ENCODE measurements at regions not wholly inside any gene's neighbourhood (a gene's known extent, or its start where the extent isn't known, plus 50 kb on each side); places are given as distances from the start of the nearest gene placed in this dataset.

DNA sequence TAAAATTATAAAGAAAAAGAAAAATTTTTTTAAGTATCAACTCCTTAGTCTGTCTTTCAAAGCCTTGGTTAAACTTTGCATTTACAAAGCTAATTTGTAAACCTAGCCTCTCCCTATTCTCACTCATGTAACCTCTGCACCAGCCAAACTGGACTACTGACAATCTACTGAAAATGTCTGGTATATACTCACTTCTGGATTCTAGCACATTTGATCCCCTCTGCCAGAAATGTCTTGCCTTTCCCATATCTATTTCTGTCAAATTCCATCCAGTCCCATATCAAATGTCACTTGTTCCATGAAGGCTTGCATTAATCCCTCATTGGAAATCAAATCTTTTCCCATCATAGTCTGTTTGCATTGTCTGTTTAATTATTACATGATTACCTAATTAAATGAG lies 105.8 kb upstream of the KLHL13 start:
- no peak overlapping the region for H3K4ac ChIP-seq (replicated peaks; ENCODE audit: insufficient read length, low read depth, low read length)
- H2AFZ ChIP-seq (ENCODE audit: low read length) = no peak overlapping the region
- no peak overlapping the region for H3K27ac ChIP-seq (ENCODE audit: low read depth, low read length)
- H2AK5ac ChIP-seq (ENCODE audit: low read depth, low read length) = no peak overlapping the region
- no peak for DNase-seq (ENCODE audit: low read depth in 1 of 2, low spot score in 2 of 2)
- peaks cover 0 to 1% of the 10 kb centered on the region in 2 experiments for H4K20me1 ChIP-seq (replicated peaks in 1 of 2; ENCODE audit: control insufficient read depth in 1 of 2, insufficient read depth in 2 of 2, low read length in 2 of 2)
- no peak overlapping the region for H4K5ac ChIP-seq (ENCODE audit: insufficient read length, low read depth, low read length)
- CTCF ChIA-PET (ENCODE audit: partially characterized antibody) = interaction anchor here (0.6 kb wide), 1 partner anchor 39 kb away, joined by 3 read pairs; no protein-coding TSS in a partner anchor
- no peaks in the 10 kb centered on the region for H3K79me2 ChIP-seq (ENCODE audit: control insufficient read depth in 1 of 2, insufficient read depth in 2 of 2, low read length in 2 of 2)
- no peak overlapping the region for H4K91ac ChIP-seq (replicated peaks; ENCODE audit: insufficient read length, low read length)
- no peak overlapping the region for H2BK12ac ChIP-seq (ENCODE audit: low read depth, low read length)
- POLR2A ChIA-PET (ENCODE audit: partially characterized antibody) = no interaction called here
- H3K18ac ChIP-seq (ENCODE audit: extremely low read depth, low read length) = no peak overlapping the region
- no peak overlapping the region for H3K14ac ChIP-seq (ENCODE audit: insufficient read length)
- no peak overlapping the region for H3K23ac ChIP-seq (ENCODE audit: insufficient read length)
- FAIRE-seq = no peak
- no peak overlapping the region for H3K4me3 ChIP-seq (ENCODE audit: extremely low read depth in 1 of 4, insufficient read depth in 2 of 4, low read depth in 3 of 4, low read length in 4 of 4)
- no peak overlapping the region for H2BK120ac ChIP-seq (replicated peaks; ENCODE audit: low read depth, low read length)
- H3K9me3 ChIP-seq (ENCODE audit: insufficient read depth in 2 of 2, low read depth in 1 of 2, low read length in 1 of 2) = no peaks in the 10 kb centered on the region
- no peak overlapping the region for H3K9ac ChIP-seq (replicated peaks in 1 of 4; ENCODE audit: extremely low read depth in 1 of 4, low read depth in 3 of 4, low read length in 3 of 4)
- H3K56ac ChIP-seq (replicated peaks; ENCODE audit: insufficient read length, low read depth, low read length) = no peak overlapping the region
- TF ChIP-seq KDM4A (IDR thresholded peaks at IDR 0.05; ENCODE audit: low read depth, low read length, severe bottlenecking) (no peak), TAF1 (IDR thresholded peaks at IDR 0.05; ENCODE audit: low read depth, low read length) (no peak), EP300 (IDR thresholded peaks at IDR 0.05; ENCODE audit: borderline replicate concordance in 1 of 2, low read depth in 2 of 2, low read length in 2 of 2) (no peak), SP4 (IDR thresholded peaks at IDR 0.05; ENCODE audit: low read length) (no peak), POLR2A (IDR thresholded peaks at IDR 0.05; ENCODE audit: control extremely low read depth in 1 of 2, low read depth in 2 of 2, low read length in 2 of 2) (no peak), KDM5A (IDR thresholded peaks at IDR 0.05; ENCODE audit: low read length) (no peak), GABPA (IDR thresholded peaks at IDR 0.05; ENCODE audit: borderline replicate concordance, insufficient read depth, low read length) (no peak), CTBP2 (IDR thresholded peaks at IDR 0.05; ENCODE audit: borderline replicate concordance, insufficient read depth, insufficient read length, low read length) (no peak), HDAC2 (IDR thresholded peaks at IDR 0.05; ENCODE audit: borderline replicate concordance in 1 of 2, low read depth in 2 of 2, low read length in 2 of 2) (no peak), RXRA (IDR thresholded peaks at IDR 0.05; ENCODE audit: insufficient read depth, low read depth, low read length) (no peak), MAFK (IDR thresholded peaks at IDR 0.05; ENCODE audit: low read depth, low read length) (no peak), SRF (IDR thresholded peaks at IDR 0.05; ENCODE audit: low read depth, low read length) (no peak), SP1 (IDR thresholded peaks at IDR 0.05; ENCODE audit: low read depth, low read length) (no peak), NRF1 (IDR thresholded peaks at IDR 0.05; ENCODE audit: low read depth, low read length) (no peak), BCL11A (IDR thresholded peaks at IDR 0.05; ENCODE audit: low read depth in 2 of 2, low read length in 2 of 2) (no peak)
- TF ChIP-seq, protein P1, sequence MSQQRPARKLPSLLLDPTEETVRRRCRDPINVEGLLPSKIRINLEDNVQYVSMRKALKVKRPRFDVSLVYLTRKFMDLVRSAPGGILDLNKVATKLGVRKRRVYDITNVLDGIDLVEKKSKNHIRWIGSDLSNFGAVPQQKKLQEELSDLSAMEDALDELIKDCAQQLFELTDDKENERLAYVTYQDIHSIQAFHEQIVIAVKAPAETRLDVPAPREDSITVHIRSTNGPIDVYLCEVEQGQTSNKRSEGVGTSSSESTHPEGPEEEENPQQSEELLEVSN (IDR thresholded peaks at IDR 0.05) = no peak
- 0 out of 2 replicates have a peak, but pooled peaks cover 3% of the 10 kb centered on the region for H3K23me2 ChIP-seq (ENCODE audit: low read depth, low read length)
- H2BK15ac ChIP-seq (ENCODE audit: low read length) = no peak overlapping the region
- no peaks in the 10 kb centered on the region for H3K36me3 ChIP-seq (ENCODE audit: control insufficient read depth in 2 of 4, insufficient read depth in 4 of 4, low read length in 3 of 4)
- no peaks in the 10 kb centered on the region for H3K79me1 ChIP-seq (ENCODE audit: low read depth, low read length)
- no peak overlapping the region for H4K8ac ChIP-seq (ENCODE audit: extremely low read depth, insufficient read depth, low read length)
- peaks cover 0 to 2% (median 0%) of the 10 kb centered on the region in 4 experiments; a peak in 1 of 7 replicates for H3K4me1 ChIP-seq (replicated peaks in 1 of 4; ENCODE audit: control insufficient read depth in 3 of 4, insufficient read depth in 4 of 4, low read length in 3 of 4)
- H3K27me3 ChIP-seq (replicated peaks in 1 of 4; ENCODE audit: control insufficient read depth in 3 of 4, extremely low read depth in 1 of 4, insufficient read depth in 3 of 4, low read length in 3 of 4) = no peaks in the 10 kb centered on the region
- no peak overlapping the region for H3K4me2 ChIP-seq (ENCODE audit: insufficient read depth in 1 of 2, low read depth in 2 of 2, low read length in 2 of 2)
- no peak overlapping the region for H2BK5ac ChIP-seq (ENCODE audit: low read depth, low read length)
- H2BK20ac ChIP-seq (ENCODE audit: low read length) = no peak overlapping the region

Data from H1 (cell line).